GM13977 (cell line): ENCODE measurements at regions not wholly inside any gene's neighbourhood (a gene's known extent, or its start where the extent isn't known, plus 50 kb on each side); places are given as distances from the start of the nearest gene placed in this dataset.

Experiments
- DNase-seq: peaks from one replicate; pipeline ENCODE4 v3.0.0; 2012; ENCODE audit warnings: low spot score
- CTCF ChIP-seq: IDR thresholded peaks from 2 replicates; pipeline ENCODE4 v1.5.1; 2012; ENCODE audit warnings: mild to moderate bottlenecking, control low read depth; ENCODE audit not compliant: insufficient read depth; ENCODE audit errors: extremely low read depth, missing control alignments
- in situ Hi-C: fragments of 300-500 bp; cut with MboI; formaldehyde crosslinking; loops from one replicate; pipeline ENCODE4 v1.12.0; 2022; ENCODE audit warnings: low sequenced_read_pairs, low pct_unique_long_range_greater_than_20kb, mixed read lengths, inconsistent platforms; ENCODE audit not compliant: unreplicated experiment

DNA sequence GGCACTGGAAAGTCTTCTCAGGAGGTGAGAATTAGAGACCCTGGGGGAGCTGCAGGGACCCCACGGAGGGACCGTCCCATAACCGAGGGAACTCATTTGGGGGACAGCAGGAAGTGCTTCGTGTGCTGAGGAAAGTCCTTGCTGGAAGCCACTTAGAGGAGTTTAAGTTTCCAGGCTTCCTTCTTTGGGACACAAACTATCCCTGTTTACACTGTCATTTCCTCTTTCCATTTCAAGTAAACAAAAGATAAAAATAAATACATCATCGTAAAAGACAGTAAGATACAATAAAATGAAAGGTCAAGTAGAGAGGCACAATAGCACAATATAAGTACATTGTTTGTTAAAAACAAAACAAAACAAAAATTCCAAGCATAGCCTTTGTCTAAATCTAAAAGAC is 101.2 kb downstream of the TTLL2 start:
- DNase-seq: no peak
- no peak for TF ChIP-seq CTCF
- in situ Hi-C loops: no loop called here

GRCh38 chr6:167426651-167427050 is 101.8 kb downstream of the TTLL2 start:
- DNase-seq: no peak
- TF ChIP-seq CTCF: no peak
- in situ Hi-C loops: no loop called here

DNA sequence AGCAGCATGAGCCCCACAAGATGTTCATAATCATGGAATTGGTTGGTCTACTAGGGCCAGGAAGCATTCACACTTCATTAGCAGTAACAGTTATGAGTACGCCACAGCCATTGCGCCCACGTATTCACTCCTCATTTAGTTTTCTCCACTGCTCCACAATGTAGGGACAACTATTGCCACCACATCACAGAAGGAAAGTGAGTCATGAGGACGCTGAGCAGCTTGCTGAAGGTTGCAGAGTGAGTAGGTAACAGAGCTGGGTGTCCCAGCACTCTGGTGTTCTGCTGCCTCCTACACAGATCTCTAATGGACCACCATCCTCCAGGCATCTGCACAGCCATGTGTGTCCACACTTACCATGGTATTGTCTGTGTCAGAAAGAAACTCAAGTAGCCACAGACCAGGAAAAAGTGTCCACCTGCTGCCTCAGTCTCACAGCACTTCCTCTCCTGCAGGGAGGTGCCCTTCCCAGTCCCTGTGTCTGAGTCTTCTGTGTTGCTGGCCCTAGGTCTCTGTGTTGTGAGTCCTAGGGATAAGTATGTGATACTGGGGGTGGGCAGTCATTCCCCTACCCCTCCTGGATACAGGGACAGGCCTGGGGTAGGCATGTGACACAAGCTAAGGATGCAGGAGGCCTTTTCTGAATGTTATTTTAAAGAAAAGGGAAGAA is 103.9 kb downstream of the TTLL2 start:
- DNase-seq: no peak
- in situ Hi-C loops: no loop called here
- no peak for TF ChIP-seq CTCF

GRCh38 chr6:167429353-167429752 is 104.5 kb downstream of the TTLL2 start:
- in situ Hi-C loops: no loop called here
- no peak for TF ChIP-seq CTCF
- no peak for DNase-seq

GRCh38 chr6:167435209-167435728 is 110.4 kb downstream of the TTLL2 start:
- DNase-seq: no peak
- TF ChIP-seq CTCF: no peak
- in situ Hi-C loops: no loop called here

GRCh38 chr6:167437888-167438484 is 113.1 kb downstream of the TTLL2 start:
- no peak for DNase-seq
- in situ Hi-C loops: no loop called here
- TF ChIP-seq CTCF: no peak
